IPS-15b (cell line): ENCODE measurements at regions not wholly inside any gene's neighbourhood (a gene's known extent, or its start where the extent isn't known, plus 50 kb on each side); places are given as distances from the start of the nearest gene placed in this dataset.
"Not testable (repeated sequence)": the region's sequence is repeated elsewhere in the genome, so short reads cannot be mapped to it uniquely, and the experiment has no call there.

Source experiments
- H3K27me3 ChIP-seq: one replicate; pipeline ENCODE4 v1.6.1; 2013; ENCODE audit warnings: low read length; ENCODE audit not compliant: control insufficient read depth, insufficient read depth
- H3K36me3 ChIP-seq: one replicate; pipeline ENCODE4 v1.6.1; 2013; ENCODE audit warnings: low read length; ENCODE audit not compliant: control insufficient read depth, insufficient read depth
- H3K4me1 ChIP-seq: one replicate; pipeline ENCODE4 v1.6.1; 2013; ENCODE audit warnings: mild to moderate bottlenecking, low read length; ENCODE audit not compliant: control insufficient read depth, insufficient read depth
- H3K4me3 ChIP-seq: one replicate; pipeline ENCODE4 v1.5.1; 2013; ENCODE audit warnings: low read depth, low read length
- H3K9ac ChIP-seq: one replicate; pipeline ENCODE4 v1.6.1; 2013; ENCODE audit warnings: low read depth, mild to moderate bottlenecking, low read length
- H3K9me3 ChIP-seq: one replicate; pipeline ENCODE4 v1.6.1; 2013; ENCODE audit warnings: mild to moderate bottlenecking, low read length; ENCODE audit not compliant: control insufficient read depth, insufficient read depth

DNA sequence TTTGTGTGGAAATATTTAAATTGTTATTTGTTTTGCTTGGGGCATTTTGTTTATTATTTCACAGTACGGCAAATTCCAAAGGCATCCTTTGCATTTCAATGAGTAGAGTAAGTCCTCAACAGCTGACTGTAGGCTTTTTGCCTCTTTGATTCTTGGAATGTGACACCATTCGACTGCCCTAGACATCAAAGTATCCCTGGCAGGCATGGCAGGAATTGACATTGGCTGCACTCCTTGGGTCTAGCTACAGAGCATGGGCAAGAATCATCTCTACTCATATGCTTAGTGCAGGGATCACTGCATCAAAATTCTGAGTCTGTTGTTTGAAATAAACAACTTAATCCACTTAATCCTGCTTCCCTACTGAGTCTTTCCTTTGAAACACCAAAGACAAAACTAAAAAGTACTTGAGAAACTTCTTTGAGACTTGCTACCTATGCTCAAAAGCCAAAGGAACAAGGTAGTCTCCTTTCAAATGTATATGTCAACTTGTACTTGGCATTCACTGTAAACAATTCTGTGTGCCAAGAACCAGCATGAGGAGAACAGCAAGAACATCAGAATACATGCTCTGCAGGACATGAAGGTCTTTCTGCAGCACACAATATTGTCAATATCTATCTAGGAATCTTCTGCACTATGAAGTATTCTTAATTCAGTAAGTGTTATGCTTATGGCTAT is 1569.0 kb upstream of the FLRT2 start:
- Histone ChIP-seq H3K27me3 (peaks cover 14% of the 10 kb centered on the region), H3K4me1 (peaks cover 13% of the 10 kb centered on the region), H3K4me3 (no peak overlapping the region), H3K9me3 (no peaks in the 10 kb centered on the region), H3K36me3 (no peaks in the 10 kb centered on the region), H3K9ac (no peak overlapping the region)

GRCh38 chr14:83969998-83970397 is 1559.9 kb upstream of the FLRT2 start:
- H3K27me3 ChIP-seq: no peaks in the 10 kb centered on the region
- no peaks in the 10 kb centered on the region for H3K36me3 ChIP-seq
- H3K9ac ChIP-seq: no peak overlapping the region
- H3K4me1 ChIP-seq: no peaks in the 10 kb centered on the region
- no peaks in the 10 kb centered on the region for H3K9me3 ChIP-seq
- no peak overlapping the region for H3K4me3 ChIP-seq

DNA sequence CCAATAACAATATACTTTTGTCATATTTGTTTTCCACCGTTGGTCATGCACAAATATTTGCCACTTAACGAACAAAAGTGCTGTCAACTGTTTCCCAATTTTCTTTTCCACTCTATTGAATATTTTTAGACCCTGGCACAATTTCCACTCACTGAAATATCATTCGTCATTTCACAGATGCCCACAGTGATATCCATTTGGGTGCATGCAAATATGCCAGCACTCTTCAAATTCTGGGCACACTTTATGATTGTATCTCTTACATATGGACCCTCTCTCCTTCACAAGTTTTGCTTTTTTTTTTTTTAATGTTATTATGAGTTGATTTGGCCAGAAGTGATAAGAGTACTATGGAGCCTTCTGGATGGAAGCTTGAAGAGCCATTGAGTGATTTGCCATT is 1557.3 kb upstream of the FLRT2 start:
- H3K9ac ChIP-seq: no peak overlapping the region
- no peaks in the 10 kb centered on the region for H3K36me3 ChIP-seq
- H3K27me3 ChIP-seq: no peaks in the 10 kb centered on the region
- H3K9me3 ChIP-seq: no peaks in the 10 kb centered on the region
- H3K4me1 ChIP-seq: no peaks in the 10 kb centered on the region
- H3K4me3 ChIP-seq: no peak overlapping the region

DNA sequence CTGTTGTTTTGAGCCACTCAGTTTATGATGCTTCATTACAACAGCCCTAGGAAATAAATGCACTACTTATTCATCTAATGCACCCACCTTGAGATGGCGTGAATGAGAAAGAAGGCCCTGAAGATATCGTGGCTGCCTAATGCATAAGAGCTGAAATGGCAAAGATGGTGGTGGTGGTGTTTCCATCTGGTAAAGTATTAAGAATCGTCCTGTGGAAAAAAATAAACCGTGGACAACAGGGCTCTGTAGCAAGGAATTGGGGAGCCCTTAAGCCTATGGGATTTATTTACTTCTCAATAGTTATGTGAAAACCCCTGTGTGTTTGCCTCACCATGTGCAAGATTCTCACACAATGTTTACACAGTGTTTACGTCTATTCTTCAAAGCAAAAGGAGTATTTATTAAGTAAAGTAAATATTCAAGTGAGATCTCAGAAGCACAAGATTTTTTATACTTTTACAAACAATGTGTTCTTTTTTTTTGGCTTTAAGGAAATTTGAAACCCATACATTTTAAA is 1555.2 kb upstream of the FLRT2 start:
- Histone ChIP-seq H3K9me3 (no peaks in the 10 kb centered on the region), H3K4me3 (no peak overlapping the region), H3K4me1 (no peaks in the 10 kb centered on the region), H3K27me3 (no peaks in the 10 kb centered on the region), H3K9ac (no peak overlapping the region), H3K36me3 (no peaks in the 10 kb centered on the region)

DNA sequence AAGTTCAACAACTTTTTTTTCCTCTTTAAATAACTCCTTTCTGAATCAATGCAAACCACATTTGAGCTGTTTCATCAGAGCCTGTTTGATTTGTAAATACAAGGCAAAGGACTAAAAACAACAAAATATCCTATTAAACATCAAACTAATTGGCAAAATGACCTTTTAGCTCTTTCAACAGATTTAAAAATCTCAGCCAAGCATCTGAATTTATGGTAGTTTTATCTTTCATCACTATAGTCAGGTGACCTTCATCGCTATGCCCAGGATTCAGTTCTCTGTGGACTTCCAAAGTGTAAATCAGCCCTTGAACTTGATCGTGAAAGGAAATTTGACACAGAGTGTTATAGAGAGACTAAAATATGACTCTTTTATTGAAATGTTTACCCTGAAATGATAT is 1554.5 kb upstream of the FLRT2 start:
- Histone ChIP-seq H3K9ac (no peak overlapping the region), H3K4me3 (no peak overlapping the region), H3K27me3 (no peaks in the 10 kb centered on the region), H3K36me3 (no peaks in the 10 kb centered on the region), H3K4me1 (no peaks in the 10 kb centered on the region), H3K9me3 (no peaks in the 10 kb centered on the region)

GRCh38 chr14:83975841-83976770 is 1553.8 kb upstream of the FLRT2 start:
- Histone ChIP-seq H3K27me3 (no peaks in the 10 kb centered on the region), H3K9ac (no peak overlapping the region), H3K4me3 (no peak overlapping the region), H3K4me1 (no peaks in the 10 kb centered on the region), H3K9me3 (no peaks in the 10 kb centered on the region), H3K36me3 (no peaks in the 10 kb centered on the region)

- Histone ChIP-seq H3K4me3 (no peak overlapping the region), H3K9me3 (no peaks in the 10 kb centered on the region), H3K27me3 (no peaks in the 10 kb centered on the region), H3K9ac (no peak overlapping the region), H3K36me3 (no peaks in the 10 kb centered on the region), H3K4me1 (no peaks in the 10 kb centered on the region)
Measured at GRCh38 chr14:83977583-83977982, 1552.4 kb upstream of the FLRT2 start.

DNA sequence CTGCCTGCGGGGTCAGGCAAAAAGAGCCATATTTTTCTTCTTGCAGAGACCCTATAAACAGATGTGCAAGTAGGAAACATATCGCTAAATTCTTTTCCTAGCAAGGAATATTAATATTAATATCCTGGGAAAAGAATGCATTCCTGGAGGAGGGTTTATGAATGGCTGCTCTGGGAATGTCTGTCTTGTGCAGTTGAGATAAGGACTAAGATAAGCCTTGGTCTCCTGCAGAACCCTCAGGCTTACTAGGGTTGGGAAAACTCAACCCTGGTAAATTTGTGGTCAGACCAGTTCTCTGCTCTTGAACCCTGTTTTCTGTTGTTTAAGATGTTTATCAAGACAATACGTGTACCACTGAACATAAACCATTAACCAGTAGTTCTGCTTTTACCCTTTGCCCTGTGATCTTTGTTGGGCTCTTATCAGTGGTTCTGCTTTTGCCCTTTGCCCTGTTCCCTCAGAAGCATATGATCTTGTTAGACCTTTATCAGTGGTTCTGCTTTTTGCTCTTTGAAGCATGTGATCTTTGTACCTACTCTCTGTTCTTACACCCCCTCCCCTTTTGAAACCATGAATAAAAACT is 1548.2 kb upstream of the FLRT2 start:
- H3K4me1 ChIP-seq, H3K36me3 ChIP-seq, H3K9ac ChIP-seq, H3K4me3 ChIP-seq, H3K9me3 ChIP-seq, H3K27me3 ChIP-seq: not testable (repeated sequence)

- H3K9ac ChIP-seq: no peak overlapping the region
- H3K4me3 ChIP-seq: no peak overlapping the region
- no peaks in the 10 kb centered on the region for H3K4me1 ChIP-seq
- H3K36me3 ChIP-seq: no peaks in the 10 kb centered on the region
- no peaks in the 10 kb centered on the region for H3K27me3 ChIP-seq
- no peaks in the 10 kb centered on the region for H3K9me3 ChIP-seq
Measured at GRCh38 chr14:83988275-83988674, 1541.7 kb upstream of the FLRT2 start.

- Histone ChIP-seq H3K9me3 (no peaks in the 10 kb centered on the region), H3K4me1 (no peaks in the 10 kb centered on the region), H3K9ac (no peak overlapping the region), H3K27me3 (no peaks in the 10 kb centered on the region), H3K4me3 (no peak overlapping the region), H3K36me3 (no peaks in the 10 kb centered on the region)
Measured at GRCh38 chr14:83991666-83992065, 1538.3 kb upstream of the FLRT2 start.

GRCh38 chr14:83992857-83993256 is 1537.1 kb upstream of the FLRT2 start:
- Histone ChIP-seq H3K4me1 (no peaks in the 10 kb centered on the region), H3K36me3 (no peaks in the 10 kb centered on the region), H3K27me3 (no peaks in the 10 kb centered on the region), H3K9ac (no peak overlapping the region), H3K9me3 (no peaks in the 10 kb centered on the region), H3K4me3 (no peak overlapping the region)
